Thyroid gland (tissue), 4 donors: ENCODE measurements at regions not wholly inside any gene's neighbourhood (a gene's known extent, or its start where the extent isn't known, plus 50 kb on each side); places are given as distances from the start of the nearest gene placed in this dataset.

Source experiments
- CTCF ChIP-seq, 6 experiments: fragments of 200-600 bp in 3 of 6; fragments of 450-650 bp in 3 of 6; sonication (generic) in 3 of 6; IDR thresholded peaks; one replicate each; pipeline ENCODE4 v1.5.1; 2016 to 2019; ENCODE audit warnings: antibody characterized with exemption in 6 of 6, mild to moderate bottlenecking in 2 of 6, inconsistent platforms in 1 of 6, moderate library complexity in 1 of 6
- POLR2A ChIP-seq, 2 donors: fragments of 450-650 bp; IDR thresholded peaks; one replicate each; pipeline ENCODE4 v1.6.1; 2017; ENCODE audit warnings: antibody characterized with exemption in 2 of 2, mild to moderate bottlenecking in 2 of 2, moderate library complexity in 1 of 2

GRCh38 chr5:115461506-115462290, 82.9 kb downstream of the FEM1C start:
- TF ChIP-seq CTCF (IDR thresholded peaks at IDR 0.05): no peak
- TF ChIP-seq POLR2A (IDR thresholded peaks at IDR 0.05): no peak
